Liver (tissue), 8 donors: ENCODE measurements at regions not wholly inside any gene's neighbourhood (a gene's known extent, or its start where the extent isn't known, plus 50 kb on each side); places are given as distances from the start of the nearest gene placed in this dataset.

Experiments
- DNase-seq: peaks from one replicate; pipeline ENCODE4 v3.0.0-alpha.2; 2017; ENCODE audit warnings: low spot score
- H3K27ac ChIP-seq, 2 donors: one replicate each; pipeline ENCODE4 v1.7.0; 2013; ENCODE audit warnings: inconsistent platforms in 2 of 2, low read length in 2 of 2, control low read depth in 1 of 2, low read depth in 1 of 2, mild to moderate bottlenecking in 1 of 2
- H3K27me3 ChIP-seq, 4 donors: one replicate each; pipeline versions ENCODE4 v1.6.1 to v1.7.0; 2013; ENCODE audit warnings: low read length in 3 of 4, inconsistent platforms in 1 of 4, mild to moderate bottlenecking in 1 of 4, moderate library complexity in 1 of 4; ENCODE audit not compliant: control insufficient read depth in 4 of 4, insufficient read depth in 4 of 4
- H3K36me3 ChIP-seq, 4 donors: one replicate each; pipeline versions ENCODE4 v1.6.1 to v1.7.0; 2013; ENCODE audit warnings: low read length in 3 of 4, mild to moderate bottlenecking in 3 of 4, low read depth in 1 of 4, moderate library complexity in 1 of 4; ENCODE audit not compliant: control insufficient read depth in 4 of 4, insufficient read depth in 3 of 4
- H3K4me1 ChIP-seq, 4 donors: one replicate each; pipeline versions ENCODE4 v1.6.1 to v1.7.0; 2013; ENCODE audit warnings: low read length in 3 of 4, mild to moderate bottlenecking in 3 of 4, moderate library complexity in 1 of 4; ENCODE audit not compliant: control insufficient read depth in 4 of 4, insufficient read depth in 4 of 4
- H3K4me3 ChIP-seq, 3 donors: one replicate each; pipeline versions ENCODE4 v1.6.1 to v1.7.0; 2013; ENCODE audit warnings: low read length in 3 of 3, control low read depth in 1 of 3, low read depth in 1 of 3, mild to moderate bottlenecking in 1 of 3
- H3K9ac ChIP-seq, 2 donors: one replicate each; pipeline ENCODE4 v1.7.0; 2013; ENCODE audit warnings: low read length in 2 of 2, mild to moderate bottlenecking in 2 of 2, moderate library complexity in 2 of 2, control low read depth in 1 of 2, low read depth in 1 of 2
- H3K9me3 ChIP-seq, 4 donors: one replicate each; pipeline versions ENCODE4 v1.6.1 to v1.7.0; 2013; ENCODE audit warnings: low read length in 3 of 4; ENCODE audit not compliant: control insufficient read depth in 4 of 4
- FOXA1 ChIP-seq: IDR thresholded peaks from 2 replicates; pipeline ENCODE4 v1.6.1; 2016; ENCODE audit warnings: antibody characterized with exemption
- FOXA2 ChIP-seq: IDR thresholded peaks from 2 replicates; pipeline ENCODE4 v1.6.1; 2016; ENCODE audit warnings: antibody characterized with exemption
- GABPA ChIP-seq, 2 donors: IDR thresholded peaks in 1 of 2; conservative IDR thresholded peaks in 1 of 2; 2 replicates each; pipeline ENCODE4 v1.6.1; 2016; ENCODE audit warnings: antibody characterized with exemption in 2 of 2, mild to moderate bottlenecking in 1 of 2, moderate library complexity in 1 of 2
- HNF4A ChIP-seq, 2 donors: conservative IDR thresholded peaks; 2 replicates each; pipeline ENCODE4 v1.6.1; 2016; ENCODE audit warnings: antibody characterized with exemption in 2 of 2, mild to moderate bottlenecking in 2 of 2
- HNF4G ChIP-seq: IDR thresholded peaks from 2 replicates; pipeline ENCODE4 v1.6.1; 2016; ENCODE audit warnings: antibody characterized with exemption
- JUND ChIP-seq, 2 donors: IDR thresholded peaks; 2 replicates each; pipeline ENCODE4 v1.6.1; 2016; ENCODE audit warnings: antibody characterized with exemption in 2 of 2
- NR2F2 ChIP-seq: IDR thresholded peaks from 2 replicates; pipeline ENCODE4 v1.6.1; 2016; ENCODE audit warnings: antibody characterized with exemption
- RAD21 ChIP-seq, 2 donors: IDR thresholded peaks; 2 replicates each; pipeline ENCODE4 v1.6.1; 2016; ENCODE audit warnings: antibody characterized with exemption in 2 of 2, mild to moderate bottlenecking in 2 of 2
- SP1 ChIP-seq: IDR thresholded peaks from 2 replicates; pipeline ENCODE4 v1.6.1; 2018; ENCODE audit warnings: antibody characterized with exemption, mild to moderate bottlenecking
- TAF1 ChIP-seq: conservative IDR thresholded peaks from 2 replicates; pipeline ENCODE4 v1.6.1; 2016; ENCODE audit warnings: antibody characterized with exemption, mild to moderate bottlenecking
- YY1 ChIP-seq: IDR thresholded peaks from 2 replicates; pipeline ENCODE4 v1.6.1; 2016; ENCODE audit warnings: antibody characterized with exemption, mild to moderate bottlenecking
- WGBS: extraction: QIAGEN DNeasy Blood & Tissue Kit; methylation state at CpG from one replicate; pipeline ENCODE4 v1.1.7; 2013; 5-methylcytosine and 5-hydroxymethylcytosine counted together
- TF ChIP-seq, protein P1 (sequence below): fragments of 150-350 bp; IDR thresholded peaks from 2 replicates; pipeline ENCODE4 v1.5.1; 2017; ENCODE audit warnings: improper control_type of control experiment, low read depth, low read length; ENCODE audit not compliant: missing input control
- TF ChIP-seq, protein P2 (sequence below): IDR thresholded peaks from 2 replicates; pipeline ENCODE4 v1.6.1; 2016; ENCODE audit warnings: antibody characterized with exemption, mild to moderate bottlenecking
- TF ChIP-seq, protein P3 (sequence below): IDR thresholded peaks from 2 replicates; pipeline ENCODE4 v1.6.1; 2016; ENCODE audit warnings: antibody characterized with exemption
- TF ChIP-seq, protein P4 (sequence below): IDR thresholded peaks from 2 replicates; pipeline ENCODE4 v1.6.1; 2016; ENCODE audit warnings: antibody characterized with exemption
- TF ChIP-seq, protein P5 (sequence below): IDR thresholded peaks from 2 replicates; pipeline ENCODE4 v1.6.1; 2016; ENCODE audit warnings: antibody characterized with exemption
- donor health status: healthy.
- donor health status: healthy.
- donor health status: healthy.
- donor health status: healthy.
- donor health status: healthy.

DNA sequence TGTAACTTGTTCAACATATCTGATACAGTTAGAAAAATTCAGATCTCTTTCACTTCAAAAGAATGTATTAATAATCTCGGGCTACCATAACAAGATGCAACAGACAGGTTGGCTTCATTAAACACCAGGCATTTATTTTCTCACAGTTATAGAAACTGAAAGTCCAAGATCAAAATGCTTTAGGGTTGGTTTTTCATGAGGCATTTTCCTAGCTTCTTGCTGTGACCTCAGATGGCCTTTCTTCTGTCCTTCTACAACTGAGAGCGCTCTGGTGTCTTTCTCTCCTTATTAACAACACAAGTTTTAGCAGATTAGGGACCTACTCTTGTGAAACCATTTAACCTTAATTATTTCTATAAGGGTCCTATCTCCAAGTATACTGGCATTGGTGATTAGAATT is 452.5 kb downstream of the ZNF804A start (continued):
- TF ChIP-seq, protein P1, sequence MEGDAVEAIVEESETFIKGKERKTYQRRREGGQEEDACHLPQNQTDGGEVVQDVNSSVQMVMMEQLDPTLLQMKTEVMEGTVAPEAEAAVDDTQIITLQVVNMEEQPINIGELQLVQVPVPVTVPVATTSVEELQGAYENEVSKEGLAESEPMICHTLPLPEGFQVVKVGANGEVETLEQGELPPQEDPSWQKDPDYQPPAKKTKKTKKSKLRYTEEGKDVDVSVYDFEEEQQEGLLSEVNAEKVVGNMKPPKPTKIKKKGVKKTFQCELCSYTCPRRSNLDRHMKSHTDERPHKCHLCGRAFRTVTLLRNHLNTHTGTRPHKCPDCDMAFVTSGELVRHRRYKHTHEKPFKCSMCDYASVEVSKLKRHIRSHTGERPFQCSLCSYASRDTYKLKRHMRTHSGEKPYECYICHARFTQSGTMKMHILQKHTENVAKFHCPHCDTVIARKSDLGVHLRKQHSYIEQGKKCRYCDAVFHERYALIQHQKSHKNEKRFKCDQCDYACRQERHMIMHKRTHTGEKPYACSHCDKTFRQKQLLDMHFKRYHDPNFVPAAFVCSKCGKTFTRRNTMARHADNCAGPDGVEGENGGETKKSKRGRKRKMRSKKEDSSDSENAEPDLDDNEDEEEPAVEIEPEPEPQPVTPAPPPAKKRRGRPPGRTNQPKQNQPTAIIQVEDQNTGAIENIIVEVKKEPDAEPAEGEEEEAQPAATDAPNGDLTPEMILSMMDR: no peak
- no peak for TF ChIP-seq SP1

DNA sequence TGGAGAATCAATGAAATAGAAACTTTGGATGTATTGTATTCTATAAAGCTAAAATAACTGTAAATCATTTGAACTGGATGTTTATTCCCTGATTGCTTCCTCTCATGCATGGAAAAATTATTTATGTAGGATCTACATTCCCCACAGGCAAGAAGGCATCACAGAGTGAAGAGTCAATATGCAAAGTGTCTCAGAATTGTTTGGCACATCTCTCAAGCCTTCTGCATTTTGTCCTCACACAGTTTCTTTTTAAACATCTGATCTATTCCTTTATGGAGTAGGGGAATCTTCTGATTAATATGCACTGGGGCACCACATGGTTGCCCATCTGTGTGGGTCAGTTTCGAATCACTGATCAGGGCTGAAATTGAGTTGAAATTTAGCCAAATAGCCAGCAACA is 465.4 kb downstream of the ZNF804A start:
- Histone ChIP-seq H3K27ac (no peak overlapping the region), H3K9me3 (no peaks in the 10 kb centered on the region), H3K9ac (no peak overlapping the region), H3K36me3 (no peaks in the 10 kb centered on the region), H3K27me3 (peaks cover 0 to 2% (median 0%) of the 10 kb centered on the region in 4 donors), H3K4me3 (no peak overlapping the region), H3K4me1 (no peaks in the 10 kb centered on the region)
- 27% methylated on average over 1 of the region's 1 CpG for whole genome bisulfite sequencing
- no peak for DNase-seq
- TF ChIP-seq GABPA (IDR thresholded peaks at IDR 0.05 in 1 of 2, conservative IDR thresholded peaks at IDR 0.05 in 1 of 2) (no peak), HNF4G (no peak), FOXA2 (no peak), FOXA1 (no peak), TAF1 (no peak)
- TF ChIP-seq, protein P2, sequence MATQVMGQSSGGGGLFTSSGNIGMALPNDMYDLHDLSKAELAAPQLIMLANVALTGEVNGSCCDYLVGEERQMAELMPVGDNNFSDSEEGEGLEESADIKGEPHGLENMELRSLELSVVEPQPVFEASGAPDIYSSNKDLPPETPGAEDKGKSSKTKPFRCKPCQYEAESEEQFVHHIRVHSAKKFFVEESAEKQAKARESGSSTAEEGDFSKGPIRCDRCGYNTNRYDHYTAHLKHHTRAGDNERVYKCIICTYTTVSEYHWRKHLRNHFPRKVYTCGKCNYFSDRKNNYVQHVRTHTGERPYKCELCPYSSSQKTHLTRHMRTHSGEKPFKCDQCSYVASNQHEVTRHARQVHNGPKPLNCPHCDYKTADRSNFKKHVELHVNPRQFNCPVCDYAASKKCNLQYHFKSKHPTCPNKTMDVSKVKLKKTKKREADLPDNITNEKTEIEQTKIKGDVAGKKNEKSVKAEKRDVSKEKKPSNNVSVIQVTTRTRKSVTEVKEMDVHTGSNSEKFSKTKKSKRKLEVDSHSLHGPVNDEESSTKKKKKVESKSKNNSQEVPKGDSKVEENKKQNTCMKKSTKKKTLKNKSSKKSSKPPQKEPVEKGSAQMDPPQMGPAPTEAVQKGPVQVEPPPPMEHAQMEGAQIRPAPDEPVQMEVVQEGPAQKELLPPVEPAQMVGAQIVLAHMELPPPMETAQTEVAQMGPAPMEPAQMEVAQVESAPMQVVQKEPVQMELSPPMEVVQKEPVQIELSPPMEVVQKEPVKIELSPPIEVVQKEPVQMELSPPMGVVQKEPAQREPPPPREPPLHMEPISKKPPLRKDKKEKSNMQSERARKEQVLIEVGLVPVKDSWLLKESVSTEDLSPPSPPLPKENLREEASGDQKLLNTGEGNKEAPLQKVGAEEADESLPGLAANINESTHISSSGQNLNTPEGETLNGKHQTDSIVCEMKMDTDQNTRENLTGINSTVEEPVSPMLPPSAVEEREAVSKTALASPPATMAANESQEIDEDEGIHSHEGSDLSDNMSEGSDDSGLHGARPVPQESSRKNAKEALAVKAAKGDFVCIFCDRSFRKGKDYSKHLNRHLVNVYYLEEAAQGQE: no peak
- TF ChIP-seq, protein P3, sequence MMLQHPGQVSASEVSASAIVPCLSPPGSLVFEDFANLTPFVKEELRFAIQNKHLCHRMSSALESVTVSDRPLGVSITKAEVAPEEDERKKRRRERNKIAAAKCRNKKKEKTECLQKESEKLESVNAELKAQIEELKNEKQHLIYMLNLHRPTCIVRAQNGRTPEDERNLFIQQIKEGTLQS: no peak

DNA sequence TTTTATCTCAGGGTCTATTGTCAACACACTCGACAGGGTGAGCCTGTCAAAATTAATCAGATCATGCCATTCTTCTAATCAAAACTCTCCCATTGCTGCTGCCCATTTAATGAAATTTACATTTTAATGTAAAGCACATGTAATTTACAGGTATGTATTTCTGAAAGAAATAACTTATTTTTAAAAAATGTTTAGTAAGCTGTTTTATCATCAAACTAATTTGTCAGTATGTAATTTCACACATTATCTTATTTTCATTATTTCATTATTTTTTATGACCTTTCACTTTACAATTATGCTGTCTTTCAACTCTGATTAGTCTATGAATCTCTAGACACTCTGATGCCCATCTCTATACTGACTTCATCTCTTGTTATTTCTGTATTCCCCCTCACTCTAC is 467.8 kb downstream of the ZNF804A start:
- Histone ChIP-seq H3K9ac (no peak overlapping the region), H3K27me3 (peaks cover 0 to 2% (median 0%) of the 10 kb centered on the region in 4 donors), H3K4me3 (no peak overlapping the region), H3K9me3 (no peaks in the 10 kb centered on the region), H3K36me3 (no peaks in the 10 kb centered on the region), H3K4me1 (no peaks in the 10 kb centered on the region), H3K27ac (no peak overlapping the region)
- no peak for DNase-seq
- 51% methylated on average over 1 of the region's 1 CpG for WGBS
- TF ChIP-seq, protein P4, sequence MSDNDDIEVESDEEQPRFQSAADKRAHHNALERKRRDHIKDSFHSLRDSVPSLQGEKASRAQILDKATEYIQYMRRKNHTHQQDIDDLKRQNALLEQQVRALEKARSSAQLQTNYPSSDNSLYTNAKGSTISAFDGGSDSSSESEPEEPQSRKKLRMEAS: no peak
- TF ChIP-seq, protein P1: no peak
- TF ChIP-seq FOXA2 (no peak), RAD21 (IDR thresholded peaks at IDR 0.05) (no peak), YY1 (no peak), FOXA1 (no peak), JUND (IDR thresholded peaks at IDR 0.05) (no peak), GABPA (IDR thresholded peaks at IDR 0.05 in 1 of 2, conservative IDR thresholded peaks at IDR 0.05 in 1 of 2) (no peak), NR2F2 (no peak), TAF1 (no peak), HNF4A (conservative IDR thresholded peaks at IDR 0.05) (no peak)
- TF ChIP-seq, protein P3: no peak
- TF ChIP-seq, protein P5, sequence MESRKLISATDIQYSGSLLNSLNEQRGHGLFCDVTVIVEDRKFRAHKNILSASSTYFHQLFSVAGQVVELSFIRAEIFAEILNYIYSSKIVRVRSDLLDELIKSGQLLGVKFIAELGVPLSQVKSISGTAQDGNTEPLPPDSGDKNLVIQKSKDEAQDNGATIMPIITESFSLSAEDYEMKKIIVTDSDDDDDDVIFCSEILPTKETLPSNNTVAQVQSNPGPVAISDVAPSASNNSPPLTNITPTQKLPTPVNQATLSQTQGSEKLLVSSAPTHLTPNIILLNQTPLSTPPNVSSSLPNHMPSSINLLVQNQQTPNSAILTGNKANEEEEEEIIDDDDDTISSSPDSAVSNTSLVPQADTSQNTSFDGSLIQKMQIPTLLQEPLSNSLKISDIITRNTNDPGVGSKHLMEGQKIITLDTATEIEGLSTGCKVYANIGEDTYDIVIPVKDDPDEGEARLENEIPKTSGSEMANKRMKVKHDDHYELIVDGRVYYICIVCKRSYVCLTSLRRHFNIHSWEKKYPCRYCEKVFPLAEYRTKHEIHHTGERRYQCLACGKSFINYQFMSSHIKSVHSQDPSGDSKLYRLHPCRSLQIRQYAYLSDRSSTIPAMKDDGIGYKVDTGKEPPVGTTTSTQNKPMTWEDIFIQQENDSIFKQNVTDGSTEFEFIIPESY: no peak
- TF ChIP-seq, protein P2: no peak
